ENCODE measurements at regions not wholly inside any gene's neighbourhood (a gene's known extent, or its start where the extent isn't known, plus 50 kb on each side); places are given as distances from the start of the nearest gene placed in this dataset.

GRCh38 chr13:22789027-22789593 is 391.7 kb upstream of the SGCG start:
- CTCF ChIA-PET, result no interaction called here
- no peaks in the 10 kb centered on the region for H3K27me3 ChIP-seq (ENCODE audit: control insufficient read depth, insufficient read depth, low read length)
- no TSS peak for BruUV-seq (replicated peaks)
- no peaks in the 10 kb centered on the region for H3K4me1 ChIP-seq (ENCODE audit: control insufficient read depth, insufficient read depth, low read length)
- in situ Hi-C loops (cut with HindIII; ENCODE audit: low pct_unique_long_range_greater_than_20kb, low sequenced_read_pairs) (no loop called here), intact Hi-C loops (cut with micrococcal nuclease; ENCODE audit: unreplicated experiment) (no loop called here)
- H3K27ac ChIP-seq (ENCODE audit: low read length), result no peak overlapping the region
- H3K9me3 ChIP-seq (ENCODE audit: control insufficient read depth, insufficient read depth, low read depth, low read length), result no peaks in the 10 kb centered on the region
- no peak for DNase-seq (ENCODE audit: low read depth, low spot score)
- no peak overlapping the region for H3K4me3 ChIP-seq (ENCODE audit: low read depth in 2 of 2, low read length in 2 of 2)
- TF ChIP-seq, protein P1, sequence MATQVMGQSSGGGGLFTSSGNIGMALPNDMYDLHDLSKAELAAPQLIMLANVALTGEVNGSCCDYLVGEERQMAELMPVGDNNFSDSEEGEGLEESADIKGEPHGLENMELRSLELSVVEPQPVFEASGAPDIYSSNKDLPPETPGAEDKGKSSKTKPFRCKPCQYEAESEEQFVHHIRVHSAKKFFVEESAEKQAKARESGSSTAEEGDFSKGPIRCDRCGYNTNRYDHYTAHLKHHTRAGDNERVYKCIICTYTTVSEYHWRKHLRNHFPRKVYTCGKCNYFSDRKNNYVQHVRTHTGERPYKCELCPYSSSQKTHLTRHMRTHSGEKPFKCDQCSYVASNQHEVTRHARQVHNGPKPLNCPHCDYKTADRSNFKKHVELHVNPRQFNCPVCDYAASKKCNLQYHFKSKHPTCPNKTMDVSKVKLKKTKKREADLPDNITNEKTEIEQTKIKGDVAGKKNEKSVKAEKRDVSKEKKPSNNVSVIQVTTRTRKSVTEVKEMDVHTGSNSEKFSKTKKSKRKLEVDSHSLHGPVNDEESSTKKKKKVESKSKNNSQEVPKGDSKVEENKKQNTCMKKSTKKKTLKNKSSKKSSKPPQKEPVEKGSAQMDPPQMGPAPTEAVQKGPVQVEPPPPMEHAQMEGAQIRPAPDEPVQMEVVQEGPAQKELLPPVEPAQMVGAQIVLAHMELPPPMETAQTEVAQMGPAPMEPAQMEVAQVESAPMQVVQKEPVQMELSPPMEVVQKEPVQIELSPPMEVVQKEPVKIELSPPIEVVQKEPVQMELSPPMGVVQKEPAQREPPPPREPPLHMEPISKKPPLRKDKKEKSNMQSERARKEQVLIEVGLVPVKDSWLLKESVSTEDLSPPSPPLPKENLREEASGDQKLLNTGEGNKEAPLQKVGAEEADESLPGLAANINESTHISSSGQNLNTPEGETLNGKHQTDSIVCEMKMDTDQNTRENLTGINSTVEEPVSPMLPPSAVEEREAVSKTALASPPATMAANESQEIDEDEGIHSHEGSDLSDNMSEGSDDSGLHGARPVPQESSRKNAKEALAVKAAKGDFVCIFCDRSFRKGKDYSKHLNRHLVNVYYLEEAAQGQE (IDR thresholded peaks at IDR 0.05; ENCODE audit: insufficient read depth in 1 of 2, low read depth in 2 of 2, low read length in 1 of 2), result no peak
- POLR2A ChIA-PET, result no interaction called here
- no peaks in the 10 kb centered on the region for H3K36me3 ChIP-seq (ENCODE audit: control insufficient read depth, insufficient read depth, low read length)
- ATAC-seq, result no peak

DNA sequence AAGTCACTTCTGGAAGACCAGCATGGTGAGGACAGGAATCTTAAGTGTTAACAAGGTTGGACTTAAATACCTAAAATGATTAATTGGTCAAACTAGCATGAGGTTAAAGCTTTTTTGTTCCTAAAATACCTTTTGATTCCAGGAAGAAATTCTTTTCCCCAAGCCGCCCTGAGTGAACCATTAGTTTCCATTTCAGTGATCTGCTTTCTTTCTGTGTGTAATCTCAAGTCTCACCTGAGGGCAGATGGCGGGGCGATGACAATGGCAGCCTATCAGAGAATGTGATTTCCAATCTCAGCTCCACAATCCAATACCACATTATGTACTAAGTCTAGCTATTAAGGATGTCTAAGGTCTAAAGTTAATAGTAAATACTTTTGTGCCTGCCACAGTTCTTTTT is 390.9 kb upstream of the SGCG start:
- no peaks in the 10 kb centered on the region for H3K9me3 ChIP-seq (ENCODE audit: control insufficient read depth, insufficient read depth, low read depth, low read length)
- H3K4me3 ChIP-seq (ENCODE audit: low read depth in 2 of 2, low read length in 2 of 2), result no peak overlapping the region
- DNase-seq (ENCODE audit: low read depth, low spot score), result no peak
- in situ Hi-C loops (cut with HindIII; ENCODE audit: low pct_unique_long_range_greater_than_20kb, low sequenced_read_pairs), result no loop called here
- ChIA-PET CTCF (no interaction called here), POLR2A (no interaction called here)
- intact Hi-C loops (cut with micrococcal nuclease; ENCODE audit: unreplicated experiment), result no loop called here
- H3K27ac ChIP-seq (ENCODE audit: low read length), result no peak overlapping the region
- no peak for ATAC-seq
- no peaks in the 10 kb centered on the region for H3K36me3 ChIP-seq (ENCODE audit: control insufficient read depth, insufficient read depth, low read length)
- TF ChIP-seq TCF7L2 (IDR thresholded peaks at IDR 0.05; ENCODE audit: low read depth, low read length) (no peak), POLR2AphosphoS5 (IDR thresholded peaks at IDR 0.05; ENCODE audit: low read depth, low read length) (no peak), CTCF (IDR thresholded peaks at IDR 0.05) (no peak), SIN3A (IDR thresholded peaks at IDR 0.05; ENCODE audit: borderline replicate concordance, insufficient read depth, low read depth, low read length) (no peak)
- TF ChIP-seq, protein P1 (IDR thresholded peaks at IDR 0.05; ENCODE audit: insufficient read depth in 1 of 2, low read depth in 2 of 2, low read length in 1 of 2), result no peak
- BruUV-seq (replicated peaks), result no TSS peak
- H3K27me3 ChIP-seq (ENCODE audit: control insufficient read depth, insufficient read depth, low read length), result no peaks in the 10 kb centered on the region
- no peaks in the 10 kb centered on the region for H3K4me1 ChIP-seq (ENCODE audit: control insufficient read depth, insufficient read depth, low read length)
